Activated gamma-delta T cell treated with anti-CD3 and anti-CD28 coated beads, Interleukin-2, amount 50 U/mL, for 16 hours (primary cell): ENCODE measurements at regions not wholly inside any gene's neighbourhood (a gene's known extent, or its start where the extent isn't known, plus 50 kb on each side); places are given as distances from the start of the nearest gene placed in this dataset.

Experiments
- DNase-seq: peaks from one replicate; pipeline ENCODE4 v3.0.0-alpha.2; 2020; ENCODE audit warnings: low read depth

- no peak for DNase-seq
Observed at GRCh38 chr2:225948903-225949302, 549.4 kb downstream of the NYAP2 start.

DNA sequence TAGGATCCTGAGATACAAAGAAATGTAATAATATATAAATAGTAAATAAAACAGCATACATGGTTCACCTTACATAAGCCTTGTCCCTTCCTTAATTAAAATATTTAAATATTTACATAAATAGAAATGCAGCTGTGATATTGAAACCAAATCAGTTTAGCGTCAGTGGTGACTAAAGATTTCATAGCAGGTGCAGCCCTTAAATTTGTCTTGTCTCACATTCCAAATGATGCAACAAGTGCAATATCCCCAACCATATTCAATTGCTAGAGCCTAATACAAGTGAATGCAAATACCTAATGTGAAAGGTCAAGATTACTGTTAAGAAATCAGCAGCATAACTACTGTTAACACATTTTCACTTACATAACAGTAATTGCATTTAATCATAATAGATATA, 539.5 kb downstream of the NYAP2 start:
- DNase-seq: no peak

- no peak for DNase-seq
Observed at GRCh38 chr2:225937625-225938187, 538.2 kb downstream of the NYAP2 start.

GRCh38 chr2:225932811-225933413, 533.4 kb downstream of the NYAP2 start:
- DNase-seq: no peak

- DNase-seq: no peak
Observed at GRCh38 chr2:225930687-225931086, 531.2 kb downstream of the NYAP2 start.

DNA sequence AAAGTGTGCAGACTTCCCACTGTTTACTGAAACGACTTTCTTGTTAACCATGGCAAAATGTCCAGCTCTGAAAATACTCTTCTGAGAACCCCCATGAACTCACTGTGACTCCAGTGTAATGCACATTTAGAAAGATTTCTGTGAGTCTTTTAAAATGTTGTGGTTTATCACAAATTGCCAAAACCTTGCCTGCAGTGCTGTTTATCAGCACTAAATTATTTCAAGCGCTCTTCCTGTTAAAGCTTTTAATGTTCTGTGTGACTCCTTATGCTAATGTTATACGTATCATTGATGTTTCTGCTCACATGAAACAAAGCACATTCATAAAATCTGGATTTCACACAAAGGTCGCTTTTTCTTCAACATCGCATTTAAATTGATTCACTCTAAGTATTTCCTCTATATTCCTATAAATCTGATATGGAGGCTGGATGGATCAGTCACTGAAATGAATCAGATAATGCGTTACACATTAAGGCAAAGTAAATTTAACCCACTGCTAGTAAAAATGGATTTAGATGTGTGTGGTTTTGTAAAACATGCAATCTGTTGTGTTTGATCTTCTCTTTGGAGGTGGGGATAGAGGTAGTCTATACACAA, 521.2 kb downstream of the NYAP2 start:
- no peak for DNase-seq

GRCh38 chr2:225916692-225917091, 517.2 kb downstream of the NYAP2 start:
- DNase-seq: no peak

DNA sequence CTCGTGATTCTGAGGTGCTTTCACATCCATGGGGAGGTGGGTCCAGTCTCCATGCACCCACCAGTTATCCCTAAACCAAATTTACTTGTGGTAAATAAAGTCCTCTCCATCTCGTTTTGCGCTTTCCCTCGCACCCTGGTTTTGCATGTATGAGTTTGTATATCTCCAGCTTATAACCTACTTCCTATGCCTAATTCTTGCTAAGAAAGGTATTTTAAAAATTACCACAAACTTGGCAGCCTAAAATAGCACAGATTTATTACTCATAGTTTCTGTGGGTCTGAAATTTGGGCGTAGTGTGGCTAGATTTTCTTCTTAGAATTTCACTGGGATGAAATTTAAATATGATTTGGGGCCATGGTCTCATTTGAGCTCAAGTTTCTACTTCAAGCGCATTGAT, 511.5 kb downstream of the NYAP2 start:
- DNase-seq: no peak

DNA sequence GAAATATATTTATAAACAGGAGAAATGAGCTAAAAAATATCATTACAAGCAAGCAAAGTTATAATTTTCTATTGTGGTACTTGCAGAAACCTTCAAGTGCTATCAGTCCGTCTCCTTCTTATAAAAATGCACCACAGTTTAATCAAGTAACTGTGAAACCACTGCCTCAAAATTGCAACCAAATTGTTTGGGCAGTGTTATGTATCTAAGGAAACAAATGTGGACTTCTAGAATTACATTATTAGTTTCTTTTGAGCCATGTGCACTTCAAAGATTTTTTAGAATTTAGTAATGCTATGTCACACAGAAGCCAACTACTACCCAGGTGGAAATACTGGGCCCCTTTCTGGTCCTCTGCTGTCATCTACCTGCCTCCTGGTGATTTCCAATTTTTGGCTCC, 495.6 kb downstream of the NYAP2 start:
- no peak for DNase-seq

- no peak for DNase-seq
Observed at GRCh38 chr2:225894236-225894980, 494.9 kb downstream of the NYAP2 start.

- no peak for DNase-seq
Observed at GRCh38 chr2:225893151-225893550, 493.6 kb downstream of the NYAP2 start.

DNA sequence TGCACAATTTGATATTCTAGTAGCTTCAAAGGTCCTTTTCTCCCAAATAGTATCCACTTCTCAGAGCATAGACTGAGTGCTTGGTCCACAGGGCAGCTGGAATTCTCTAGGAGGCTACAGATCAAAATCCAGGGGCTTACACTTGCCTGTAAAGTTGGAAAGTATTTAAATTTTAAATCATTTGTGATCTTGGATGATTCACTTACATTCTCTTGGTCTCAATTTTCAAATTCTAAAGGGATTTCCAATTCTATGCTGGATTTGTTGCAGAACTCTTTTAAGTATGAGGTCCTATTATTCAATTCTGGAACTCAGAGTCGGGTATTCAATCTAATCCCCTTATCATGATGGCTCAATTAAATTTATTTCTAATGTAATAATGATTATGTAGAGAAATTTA, 492.3 kb downstream of the NYAP2 start:
- no peak for DNase-seq

DNA sequence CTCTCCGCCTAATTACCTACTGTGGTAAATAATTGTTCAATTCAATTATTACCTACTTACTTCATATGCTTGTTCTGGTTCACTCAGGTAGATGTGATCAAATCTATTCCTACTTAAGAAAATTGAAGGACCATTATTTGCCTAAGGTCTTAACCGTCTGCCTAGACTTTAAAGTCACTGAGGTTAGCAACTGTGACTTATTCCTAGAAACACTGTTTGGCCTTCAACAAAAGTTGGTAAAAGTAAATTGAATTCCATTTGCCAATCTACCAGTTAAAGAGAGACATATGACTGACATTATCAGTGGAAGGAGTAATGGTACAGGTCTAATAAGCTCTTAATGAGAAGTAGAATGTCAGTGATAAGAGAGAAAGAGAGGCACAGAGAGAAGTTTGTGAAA, 491.5 kb downstream of the NYAP2 start:
- no peak for DNase-seq

DNA sequence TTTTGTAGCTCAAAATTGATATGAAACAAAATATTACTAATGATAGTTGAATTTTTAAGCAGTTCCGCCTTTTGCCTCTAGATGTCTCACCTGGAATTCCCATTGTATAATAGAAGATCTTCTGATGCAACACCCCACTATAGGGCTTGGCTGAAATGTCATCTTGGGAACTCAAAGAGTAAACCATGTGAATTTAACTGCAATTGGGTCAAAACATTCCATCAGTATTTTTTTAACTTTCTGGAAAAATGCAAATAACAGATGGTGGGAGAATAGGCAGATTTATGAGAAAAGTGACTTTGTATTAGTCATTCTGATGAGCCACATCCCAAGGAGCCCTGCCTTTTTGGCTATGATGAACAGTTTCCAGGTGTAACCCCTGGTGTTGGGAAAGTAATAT, 489.9 kb downstream of the NYAP2 start:
- no peak for DNase-seq

- DNase-seq: no peak
Observed at GRCh38 chr2:225867071-225867470, 467.6 kb downstream of the NYAP2 start.

DNA sequence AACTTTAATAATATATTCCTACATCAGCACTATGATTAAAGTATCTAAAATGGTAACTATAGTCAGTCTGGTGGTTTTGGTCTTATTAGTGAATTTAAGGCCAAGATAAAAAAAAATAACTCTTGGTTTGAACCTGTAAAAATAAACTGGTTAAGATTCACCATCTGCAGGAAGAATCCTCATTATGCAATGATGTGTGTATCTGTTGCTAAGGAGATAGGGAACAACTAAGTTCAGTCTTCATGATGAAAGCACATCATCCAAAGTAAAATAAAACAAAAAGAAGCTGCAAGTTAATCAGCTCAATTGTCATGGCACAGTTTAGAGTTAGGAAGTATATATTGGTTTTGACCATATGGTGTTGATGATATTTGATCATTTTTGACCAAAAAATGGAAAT, 466.0 kb downstream of the NYAP2 start:
- DNase-seq: no peak

DNA sequence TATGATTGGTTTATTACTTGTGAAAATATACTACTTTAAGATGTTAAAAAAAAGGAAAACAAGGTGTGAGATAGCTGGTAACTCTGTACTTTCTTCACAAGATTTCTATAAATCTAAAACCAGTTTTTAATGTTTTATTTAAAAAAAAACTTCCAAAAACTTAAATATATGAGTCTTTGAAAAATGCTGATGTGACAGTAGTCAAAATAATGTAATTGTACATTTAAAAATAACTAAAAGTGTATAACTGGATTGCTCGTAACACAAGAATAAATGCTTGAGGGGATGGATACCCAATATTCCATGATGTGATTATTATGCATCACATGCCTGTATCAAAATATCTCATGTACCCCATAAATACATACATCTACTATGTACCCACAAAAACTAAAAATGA, 464.9 kb downstream of the NYAP2 start:
- no peak for DNase-seq

- DNase-seq: no peak
Observed at GRCh38 chr2:225842939-225843338, 443.4 kb downstream of the NYAP2 start.

- DNase-seq: no peak
Observed at GRCh38 chr2:225841314-225841713, 441.8 kb downstream of the NYAP2 start.

DNA sequence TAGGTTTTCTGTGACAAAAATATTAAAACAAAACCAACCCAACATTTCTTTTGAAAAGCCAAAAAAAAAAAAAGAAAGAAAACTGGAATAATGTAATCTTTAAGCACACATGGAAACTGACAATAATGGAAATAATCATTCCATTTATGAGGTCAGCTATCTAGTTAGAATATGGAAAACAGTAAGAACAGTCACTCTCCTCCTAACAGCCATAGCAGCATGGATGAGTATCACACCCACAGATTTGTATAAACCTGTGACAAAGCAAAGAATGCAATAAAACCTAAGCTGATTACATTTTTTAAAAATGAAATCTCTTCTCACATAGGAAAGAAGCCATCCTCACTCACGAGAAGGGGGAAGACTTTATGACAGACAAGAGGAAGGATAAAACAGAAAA, 437.8 kb downstream of the NYAP2 start:
- no peak for DNase-seq

DNA sequence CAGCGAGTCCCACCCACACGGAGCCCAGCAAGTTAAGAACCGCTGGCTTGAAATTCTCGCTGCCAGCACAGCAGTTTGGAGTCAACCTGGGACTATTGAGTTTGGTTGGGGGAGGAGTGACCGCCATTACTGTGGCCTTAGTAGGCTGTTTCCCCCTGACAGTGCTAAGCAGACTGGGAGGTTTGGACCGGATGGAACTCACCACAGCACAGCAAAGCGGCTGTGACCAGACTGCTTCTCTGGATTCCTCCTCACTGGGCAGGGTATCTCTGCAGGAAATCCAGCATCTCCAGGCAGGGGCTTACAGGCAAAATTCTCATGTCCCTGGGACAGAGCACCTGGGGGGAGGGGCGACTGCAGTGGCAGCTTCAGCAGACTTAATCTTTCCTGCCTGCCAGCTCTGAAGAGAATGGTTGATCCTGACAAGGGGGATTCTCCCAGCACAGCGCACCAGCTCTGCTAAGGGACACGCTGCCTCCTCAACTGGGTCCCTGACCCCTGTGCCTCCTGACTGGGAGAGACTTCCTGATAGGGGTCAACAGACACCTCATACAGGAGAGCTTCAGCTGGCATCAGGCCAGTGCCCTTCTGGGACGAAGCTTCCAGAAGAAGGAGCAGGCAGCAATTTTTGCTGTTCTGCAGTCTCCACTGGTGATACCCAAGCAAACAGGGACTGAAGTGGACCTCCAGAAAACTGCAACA, 425.4 kb downstream of the NYAP2 start:
- no peak for DNase-seq

- no peak for DNase-seq
Observed at GRCh38 chr2:225821351-225821750, 421.8 kb downstream of the NYAP2 start.

DNA sequence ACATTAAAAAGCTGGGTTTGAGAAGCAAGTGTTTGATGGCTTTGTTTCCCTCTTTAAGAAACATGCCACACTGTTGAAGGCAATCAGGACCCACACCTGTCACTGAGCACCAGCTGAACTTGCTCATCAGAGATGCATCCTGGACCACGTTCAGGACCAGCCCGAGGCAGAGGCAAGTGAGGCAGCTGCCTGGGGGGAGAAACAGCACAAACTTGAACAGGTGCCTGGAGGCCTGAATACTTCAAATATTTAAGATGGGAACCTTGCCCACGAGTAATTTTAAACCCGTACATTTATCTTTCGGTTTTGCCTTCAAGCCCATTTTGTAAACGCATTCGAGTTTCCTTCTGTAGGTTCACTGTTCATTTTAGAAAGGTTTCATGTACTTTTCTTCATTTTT, 421.3 kb downstream of the NYAP2 start:
- DNase-seq: no peak
